ENCODE measurements at regions not wholly inside any gene's neighbourhood (a gene's known extent, or its start where the extent isn't known, plus 50 kb on each side); places are given as distances from the start of the nearest gene placed in this dataset.

DNA sequence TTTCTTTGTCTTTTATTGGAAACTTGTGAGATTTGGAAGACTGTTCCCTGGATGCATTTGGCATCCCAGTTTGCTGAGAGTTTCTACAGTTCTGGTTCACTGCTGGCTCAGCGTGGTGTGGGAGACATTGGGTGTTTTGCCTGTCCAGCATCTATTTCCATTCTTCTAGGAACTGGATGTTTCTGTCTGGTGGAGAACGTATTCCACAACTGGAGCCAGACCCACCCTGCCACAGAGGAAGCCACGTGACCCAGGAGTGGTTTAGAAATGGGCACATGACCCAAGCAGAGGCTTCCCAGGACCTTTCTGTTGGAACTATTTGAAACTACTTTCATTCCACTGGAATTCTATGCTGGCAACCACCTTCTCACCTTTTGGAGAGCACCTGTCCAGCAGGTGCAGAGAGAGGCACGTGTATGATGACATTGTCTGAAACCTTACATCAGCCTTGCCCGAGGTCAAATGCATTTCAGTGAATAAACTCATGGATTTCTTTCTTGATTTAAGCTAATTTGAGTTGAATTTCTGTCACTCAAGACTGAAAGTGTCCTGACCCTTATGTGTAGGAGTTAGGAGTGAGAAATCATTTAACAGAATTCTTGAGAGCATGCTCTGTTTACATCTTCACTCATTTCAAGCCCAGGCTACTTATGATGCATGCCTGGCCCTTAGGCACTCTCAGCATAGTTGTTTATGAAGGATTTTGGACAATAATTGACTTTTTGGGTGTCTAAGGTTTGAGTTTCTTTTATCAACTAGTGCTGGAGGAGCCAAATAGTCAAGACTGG lies 121.8 kb downstream of the AKAP11 start:
- TF ChIP-seq EZH2 (IDR thresholded peaks at IDR 0.05), result no peak
- TF ChIP-seq CTCF (IDR thresholded peaks at IDR 0.05), result no peak
- TF ChIP-seq EZH2phosphoT487 (IDR thresholded peaks at IDR 0.05), result no peak
